Rectal smooth muscle tissue (tissue), 1 donor: ENCODE measurements at regions not wholly inside any gene's neighbourhood (a gene's known extent, or its start where the extent isn't known, plus 50 kb on each side); places are given as distances from the start of the nearest gene placed in this dataset.

ENCODE experiments used
- H3K27ac ChIP-seq: one replicate; pipeline ENCODE4 v1.7.0; 2013; ENCODE audit warnings: low read depth, low read length, inconsistent platforms
- H3K27me3 ChIP-seq: one replicate; pipeline ENCODE4 v1.7.0; 2013; ENCODE audit warnings: low read length; ENCODE audit not compliant: control insufficient read depth, insufficient read depth
- H3K36me3 ChIP-seq: one replicate; pipeline ENCODE4 v1.7.0; 2013; ENCODE audit warnings: low read length; ENCODE audit not compliant: control insufficient read depth, insufficient read depth
- H3K4me1 ChIP-seq: one replicate; pipeline ENCODE4 v1.7.0; 2013; ENCODE audit warnings: low read length; ENCODE audit not compliant: control insufficient read depth, insufficient read depth
- H3K4me3 ChIP-seq: one replicate; pipeline ENCODE4 v1.7.0; 2013; ENCODE audit warnings: low read length
- H3K9ac ChIP-seq: one replicate; pipeline ENCODE4 v1.7.0; 2013; ENCODE audit warnings: low read length

DNA sequence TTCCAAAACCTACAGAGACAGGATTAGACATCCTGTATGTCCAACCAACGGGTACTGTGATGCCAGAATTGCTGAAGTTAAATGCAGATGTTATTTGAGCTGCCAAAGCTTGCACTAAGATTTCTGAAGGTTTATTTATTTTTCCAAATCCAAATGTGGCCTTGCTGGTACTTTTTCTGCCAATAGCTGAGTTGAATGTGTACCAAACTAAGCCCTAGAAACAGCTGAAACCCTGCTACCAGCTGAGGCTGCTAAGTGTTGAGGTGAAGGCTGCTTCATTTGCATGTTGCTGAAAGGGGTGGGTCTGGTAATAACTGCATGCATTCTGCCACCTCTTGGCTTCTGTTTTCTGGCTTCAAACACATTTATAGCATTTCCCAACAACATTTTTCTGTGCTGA, 366.5 kb downstream of the FAT4 start:
- Histone ChIP-seq H3K36me3 (no peaks in the 10 kb centered on the region), H3K4me1 (no peaks in the 10 kb centered on the region), H3K4me3 (no peak overlapping the region), H3K27ac (no peak overlapping the region), H3K27me3 (no peaks in the 10 kb centered on the region), H3K9ac (no peak overlapping the region)

- H3K27ac ChIP-seq = no peak overlapping the region
- no peak overlapping the region for H3K9ac ChIP-seq
- no peak overlapping the region for H3K4me3 ChIP-seq
- H3K27me3 ChIP-seq = no peaks in the 10 kb centered on the region
- H3K36me3 ChIP-seq = no peaks in the 10 kb centered on the region
- no peaks in the 10 kb centered on the region for H3K4me1 ChIP-seq
These were observed 368.0 kb downstream of the FAT4 start for GRCh38 chr4:125682730-125683129.

- Histone ChIP-seq H3K36me3 (no peaks in the 10 kb centered on the region), H3K4me1 (no peaks in the 10 kb centered on the region), H3K27me3 (no peaks in the 10 kb centered on the region), H3K27ac (no peak overlapping the region), H3K9ac (no peak overlapping the region), H3K4me3 (no peak overlapping the region)
These were observed 374.1 kb downstream of the FAT4 start for GRCh38 chr4:125688841-125689240.

DNA sequence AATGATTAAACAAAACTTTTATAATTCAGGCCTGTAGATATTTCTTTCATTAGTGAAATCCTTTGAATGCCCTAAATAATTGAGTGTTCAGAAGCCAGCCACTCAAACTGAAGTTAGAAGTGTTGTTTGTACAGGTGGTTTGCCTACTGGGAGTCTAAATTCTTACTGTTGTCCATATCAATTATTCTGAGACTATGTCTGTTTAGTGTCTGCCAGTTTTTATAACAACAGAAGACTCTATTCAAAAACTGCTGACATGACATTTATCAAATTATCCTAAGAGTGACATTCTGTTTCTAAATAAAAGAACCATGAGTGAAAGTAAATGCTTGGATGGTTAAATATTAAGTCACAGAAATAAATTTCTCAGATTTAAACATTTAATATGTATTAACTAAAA, 375.1 kb downstream of the FAT4 start:
- no peaks in the 10 kb centered on the region for H3K4me1 ChIP-seq
- no peak overlapping the region for H3K9ac ChIP-seq
- no peaks in the 10 kb centered on the region for H3K27me3 ChIP-seq
- H3K4me3 ChIP-seq = no peak overlapping the region
- no peaks in the 10 kb centered on the region for H3K36me3 ChIP-seq
- no peak overlapping the region for H3K27ac ChIP-seq

DNA sequence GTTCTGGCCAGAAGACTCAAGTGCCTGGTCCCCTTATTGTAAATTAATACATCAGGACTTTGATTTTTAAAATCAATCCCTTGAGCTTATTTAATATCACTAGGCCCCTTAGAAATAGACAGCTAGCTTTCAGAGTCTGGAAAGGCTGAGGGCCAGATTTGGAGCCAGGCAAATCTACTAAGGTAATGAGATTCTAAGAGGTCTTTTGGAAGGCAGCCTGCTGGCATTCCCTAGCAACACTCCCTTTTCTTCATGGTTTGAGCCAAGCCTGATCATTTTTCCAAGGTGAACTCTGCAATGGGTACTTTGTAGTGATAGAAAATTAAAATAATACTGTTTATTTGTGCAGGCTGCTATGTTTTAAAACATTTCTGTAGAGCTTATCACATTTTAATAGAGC, 378.5 kb downstream of the FAT4 start:
- Histone ChIP-seq H3K27ac (no peak overlapping the region), H3K9ac (no peak overlapping the region), H3K27me3 (no peaks in the 10 kb centered on the region), H3K36me3 (no peaks in the 10 kb centered on the region), H3K4me3 (no peak overlapping the region), H3K4me1 (no peaks in the 10 kb centered on the region)

- H3K27ac ChIP-seq = no peak overlapping the region
These were observed 387.7 kb downstream of the FAT4 start for GRCh38 chr4:125702406-125702805.

GRCh38 chr4:125703443-125703842, 388.7 kb downstream of the FAT4 start:
- Histone ChIP-seq H3K27me3 (no peaks in the 10 kb centered on the region), H3K4me3 (no peak overlapping the region), H3K27ac (no peak overlapping the region), H3K36me3 (no peaks in the 10 kb centered on the region), H3K4me1 (no peaks in the 10 kb centered on the region), H3K9ac (no peak overlapping the region)

More at GRCh38 chr4:125702406-125702805, 387.7 kb downstream of the FAT4 start:
- Histone ChIP-seq H3K4me1 (no peaks in the 10 kb centered on the region), H3K4me3 (no peak overlapping the region), H3K9ac (no peak overlapping the region), H3K27me3 (no peaks in the 10 kb centered on the region), H3K36me3 (no peaks in the 10 kb centered on the region)

DNA sequence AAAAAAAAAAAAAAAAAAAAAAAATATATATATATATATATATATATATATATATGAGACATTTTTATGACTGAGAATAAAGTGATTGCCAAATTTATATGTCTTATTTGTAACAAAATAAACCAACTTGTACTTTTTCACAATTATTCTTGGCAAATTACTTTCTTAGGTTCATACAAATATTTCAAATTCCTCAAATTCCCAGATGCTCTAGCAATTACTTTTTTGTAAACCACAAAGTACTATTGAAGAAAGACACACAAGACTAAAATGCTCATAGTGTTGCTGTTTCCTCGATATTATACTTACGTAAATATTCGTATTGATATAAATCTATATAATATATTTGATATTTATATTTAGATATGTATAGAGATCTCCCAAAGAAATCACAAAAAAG, 390.0 kb downstream of the FAT4 start:
- H3K27me3 ChIP-seq = no peaks in the 10 kb centered on the region
- no peaks in the 10 kb centered on the region for H3K36me3 ChIP-seq
- H3K4me3 ChIP-seq = no peak overlapping the region
- no peak overlapping the region for H3K27ac ChIP-seq
- no peak overlapping the region for H3K9ac ChIP-seq
- H3K4me1 ChIP-seq = no peaks in the 10 kb centered on the region

GRCh38 chr4:125705681-125706080, 390.9 kb downstream of the FAT4 start:
- Histone ChIP-seq H3K27ac (no peak overlapping the region), H3K27me3 (no peaks in the 10 kb centered on the region), H3K4me1 (no peaks in the 10 kb centered on the region), H3K36me3 (no peaks in the 10 kb centered on the region), H3K4me3 (no peak overlapping the region), H3K9ac (no peak overlapping the region)

DNA sequence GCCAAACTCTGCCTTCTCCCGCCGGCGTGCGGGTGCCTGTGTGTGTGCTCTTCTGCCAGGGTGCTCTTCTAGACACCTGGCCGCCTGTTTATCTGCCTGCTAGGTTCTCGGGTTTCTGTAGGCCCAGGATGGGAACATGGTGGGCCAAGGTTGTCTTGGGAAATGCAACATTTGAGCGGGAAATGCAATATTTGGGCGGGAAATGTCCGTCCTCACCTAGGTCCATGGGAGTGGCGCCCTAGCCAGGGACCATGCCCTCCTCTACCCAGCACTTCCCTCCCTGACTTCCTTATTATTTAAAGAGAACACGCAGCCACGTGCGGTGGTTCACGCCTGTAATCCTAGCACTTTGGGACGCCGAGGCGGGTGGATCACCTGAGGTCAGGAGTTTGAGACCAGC, 392.6 kb downstream of the FAT4 start:
- Histone ChIP-seq H3K9ac (no peak overlapping the region), H3K4me1 (no peaks in the 10 kb centered on the region), H3K27me3 (no peaks in the 10 kb centered on the region), H3K36me3 (no peaks in the 10 kb centered on the region), H3K27ac (no peak overlapping the region), H3K4me3 (no peak overlapping the region)

GRCh38 chr4:125710766-125711165, 396.0 kb downstream of the FAT4 start:
- H3K36me3 ChIP-seq = no peaks in the 10 kb centered on the region
- no peaks in the 10 kb centered on the region for H3K27me3 ChIP-seq
- H3K27ac ChIP-seq = no peak overlapping the region
- no peak overlapping the region for H3K9ac ChIP-seq
- no peak overlapping the region for H3K4me3 ChIP-seq
- no peaks in the 10 kb centered on the region for H3K4me1 ChIP-seq

DNA sequence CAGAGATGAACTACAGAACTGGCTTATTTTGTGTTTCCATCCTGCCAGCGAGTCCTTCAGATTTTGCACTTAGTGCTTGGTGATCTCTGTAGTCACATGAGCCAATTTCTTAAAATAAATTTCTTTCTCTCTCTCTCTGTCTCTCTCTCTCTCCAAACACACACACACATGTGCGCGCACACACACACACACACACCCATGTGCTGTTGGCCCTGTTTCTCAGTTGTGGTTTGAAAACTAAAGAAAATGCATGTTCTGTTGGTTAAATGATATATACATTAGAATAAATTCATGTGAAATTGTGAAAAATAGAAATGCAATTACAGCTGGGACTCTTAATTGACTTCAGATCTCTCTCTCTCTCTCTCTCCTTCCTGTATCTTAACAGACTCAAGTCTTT, 399.3 kb downstream of the FAT4 start:
- no peak overlapping the region for H3K27ac ChIP-seq
- H3K4me3 ChIP-seq = no peak overlapping the region
- no peaks in the 10 kb centered on the region for H3K27me3 ChIP-seq
- H3K4me1 ChIP-seq = no peaks in the 10 kb centered on the region
- no peak overlapping the region for H3K9ac ChIP-seq
- no peaks in the 10 kb centered on the region for H3K36me3 ChIP-seq

GRCh38 chr4:125714845-125715244, 400.1 kb downstream of the FAT4 start:
- Histone ChIP-seq H3K27ac (no peak overlapping the region), H3K27me3 (no peaks in the 10 kb centered on the region), H3K36me3 (no peaks in the 10 kb centered on the region), H3K9ac (no peak overlapping the region), H3K4me1 (no peaks in the 10 kb centered on the region), H3K4me3 (no peak overlapping the region)
